HCT116 (cell line): ENCODE measurements at regions not wholly inside any gene's neighbourhood (a gene's known extent, or its start where the extent isn't known, plus 50 kb on each side); places are given as distances from the start of the nearest gene placed in this dataset.

Source experiments
- ATAC-seq: fragments of 200-7000 bp; cut with Tn5 transposase; 2 replicates; pipeline ENCODE4 v1.9.1; 2020; ENCODE audit warnings: mild to moderate bottlenecking, moderate library complexity
- BruUV-seq: library from RNA; stranded (reverse); fragments of 400-500 nt; replicated peaks from 2 replicates; lab custom pipeline; 2021; lab: Mats Ljungman, UMichigan
- CTCF ChIA-PET: fragments of 300-600 bp; sonication (Branson Sonifier 250); formaldehyde crosslinking; loops from one replicate; lab custom pipeline; 2021; ENCODE audit warnings: antibody characterized with exemption; lab: Charles Lee
- POLR2A ChIA-PET: fragments of 300-600, 350-600 bp; sonication (Branson Sonifier 250); formaldehyde crosslinking; loops from one replicate; lab custom pipeline; 2021; ENCODE audit warnings: antibody characterized with exemption; lab: Charles Lee
- RAD21 ChIA-PET, 2 experiments: fragments of 300-600 bp; sonication (Branson Sonifier 250); formaldehyde crosslinking; loops; one replicate each; lab custom pipeline; 2023; ENCODE audit warnings: low total read pairs in 2 of 2; ENCODE audit not compliant: uncharacterized antibody in 2 of 2, unreplicated experiment in 2 of 2, low non-redundant PET in 1 of 2; lab: Charles Lee
- DNase-seq: peaks from one replicate; pipeline ENCODE4 v3.0.0-alpha.2; 2010; ENCODE audit warnings: low read depth, low spot score
- H2AFZ ChIP-seq: fragments of 200-600 bp; shearing (Covaris generic), sonication (generic); 2 replicates; pipeline ENCODE4 v1.6.1; 2017; ENCODE audit warnings: low read depth, mixed run types, mixed read lengths, antibody characterized with exemption, low read length; ENCODE audit not compliant: poor library complexity, severe bottlenecking
- H3K27ac ChIP-seq: 2 replicates; pipeline ENCODE4 v1.5.1; 2012; ENCODE audit warnings: low read depth, low read length
- H3K27me3 ChIP-seq: fragments of 200-600 bp; sonication (generic); 2 replicates; pipeline ENCODE4 v1.6.1; 2016; ENCODE audit warnings: mixed run types, low read length, mixed read lengths; ENCODE audit not compliant: insufficient read depth
- H3K36me3 ChIP-seq, 2 experiments: fragments of 200-500 bp in 1 of 2; fragments of 200-600 bp in 1 of 2; sonication (Bioruptor generic) in 1 of 2; sonication (generic) in 1 of 2; 2 replicates each; pipeline versions ENCODE4 v1.5.1 to v1.6.1; 2014 to 2016; ENCODE audit warnings: low read length in 2 of 2, inconsistent platforms in 1 of 2, mixed read lengths in 1 of 2, mixed run types in 1 of 2; ENCODE audit not compliant: insufficient read depth in 2 of 2, control insufficient read depth in 1 of 2
- H3K4me1 ChIP-seq, 2 experiments: fragments of 200-600 bp in 1 of 2; sonication (generic) in 1 of 2; 2 replicates each; pipeline versions ENCODE4 v1.5.1 to v1.6.1; 2012 to 2017; ENCODE audit warnings: low read length in 2 of 2, inconsistent platforms in 1 of 2, mild to moderate bottlenecking in 1 of 2, mixed read lengths in 1 of 2, mixed run types in 1 of 2, moderate library complexity in 1 of 2; ENCODE audit not compliant: insufficient read depth in 2 of 2, control insufficient read depth in 1 of 2
- H3K4me2 ChIP-seq: fragments of 200-600 bp; sonication (generic); 2 replicates; pipeline ENCODE4 v1.6.1; 2017; ENCODE audit warnings: mixed run types, low read length, mixed read lengths
- H3K4me3 ChIP-seq, 2 experiments: fragments of 200-600 bp in 1 of 2; sonication (generic) in 1 of 2; replicated peaks in 1 of 2; 2 replicates each; pipeline ENCODE4 v1.5.1; 2011 to 2016; ENCODE audit warnings: low read length in 2 of 2, control low read depth in 1 of 2, low read depth in 1 of 2, mild to moderate bottlenecking in 1 of 2, mixed read lengths in 1 of 2, mixed run types in 1 of 2
- H3K79me2 ChIP-seq: fragments of 200-600 bp; sonication (generic); 2 replicates; pipeline ENCODE4 v1.6.1; 2017; ENCODE audit warnings: mild to moderate bottlenecking, mixed run types, low read length, moderate library complexity, mixed read lengths; ENCODE audit not compliant: insufficient read depth
- H3K9ac ChIP-seq: fragments of 200-600 bp; sonication (generic); 2 replicates; pipeline ENCODE4 v1.6.1; 2016; ENCODE audit warnings: low read length, mixed read lengths
- H3K9me2 ChIP-seq: fragments of 200-600 bp; sonication (generic), shearing (Covaris generic); 2 replicates; pipeline ENCODE4 v1.6.1; 2017; ENCODE audit warnings: mixed run types, mild to moderate bottlenecking, moderate library complexity; ENCODE audit not compliant: insufficient read depth
- H3K9me3 ChIP-seq, 2 experiments: fragments of 200-500 bp in 1 of 2; fragments of 200-600 bp in 1 of 2; sonication (Bioruptor generic) in 1 of 2; sonication (generic) in 1 of 2; 2 replicates each; pipeline ENCODE4 v1.6.1; 2014 to 2017; ENCODE audit warnings: low read length in 2 of 2, mixed read lengths in 2 of 2, inconsistent platforms in 1 of 2, low read depth in 1 of 2, mild to moderate bottlenecking in 1 of 2, mixed run types in 1 of 2, moderate library complexity in 1 of 2; ENCODE audit not compliant: control insufficient read depth in 1 of 2, insufficient read depth in 1 of 2
- H4K20me1 ChIP-seq: fragments of 200-600 bp; sonication (generic), shearing (Covaris generic); 2 replicates; pipeline ENCODE4 v1.6.1; 2017; ENCODE audit warnings: mixed run types, mild to moderate bottlenecking, moderate library complexity; ENCODE audit not compliant: insufficient read depth
- CBX3 ChIP-seq: IDR thresholded peaks from 2 replicates; pipeline ENCODE4 v1.6.1; 2012; ENCODE audit warnings: low read depth
- CEBPB ChIP-seq: IDR thresholded peaks from 2 replicates; pipeline ENCODE4 v1.6.1; 2012; ENCODE audit warnings: low read depth
- CTCF ChIP-seq, 3 experiments: fragments of 200-600 bp in 1 of 3; sonication (generic) in 1 of 3; IDR thresholded peaks in 2 of 3; conservative IDR thresholded peaks in 1 of 3; 2 replicates each; pipeline ENCODE4 v1.5.1; 2012 to 2017; ENCODE audit warnings: low read depth in 2 of 3, low read length in 2 of 3, antibody characterized with exemption in 1 of 3, borderline replicate concordance in 1 of 3, control low read depth in 1 of 3, mild to moderate bottlenecking in 1 of 3, mixed read lengths in 1 of 3, mixed run types in 1 of 3, moderate library complexity in 1 of 3; ENCODE audit not compliant: insufficient read depth in 1 of 3
- EGR1 ChIP-seq: IDR thresholded peaks from 2 replicates; pipeline ENCODE4 v1.6.1; 2012; ENCODE audit warnings: low read depth
- ELF1 ChIP-seq: IDR thresholded peaks from 2 replicates; pipeline ENCODE4 v1.6.1; 2012; ENCODE audit warnings: low read depth, borderline replicate concordance
- EZH2 ChIP-seq: fragments of 200-600 bp; sonication (generic); IDR thresholded peaks from 2 replicates; pipeline ENCODE4 v1.6.1; 2017; ENCODE audit warnings: antibody characterized with exemption, mixed run types
- EZH2phosphoT487 ChIP-seq: fragments of 200-600 bp; IDR thresholded peaks from 2 replicates; pipeline ENCODE4 v1.6.1; 2018; ENCODE audit warnings: antibody characterized with exemption, borderline replicate concordance
- FOSL1 ChIP-seq: IDR thresholded peaks from 2 replicates; pipeline ENCODE4 v1.6.1; 2012; ENCODE audit warnings: low read depth
- JUND ChIP-seq: IDR thresholded peaks from 2 replicates; pipeline ENCODE4 v1.6.1; 2012
- MAX ChIP-seq: IDR thresholded peaks from 2 replicates; pipeline ENCODE4 v1.6.1; 2012
- POLR2A ChIP-seq: IDR thresholded peaks from 2 replicates; pipeline ENCODE4 v1.7.0; 2011; ENCODE audit warnings: borderline replicate concordance; ENCODE audit not compliant: insufficient read depth, insufficient read length; ENCODE audit errors: extremely low read depth
- POLR2AphosphoS5 ChIP-seq: IDR thresholded peaks from 2 replicates; pipeline ENCODE4 v1.6.1; 2011; ENCODE audit warnings: mild to moderate bottlenecking, low read depth, low read length, moderate library complexity
- RAD21 ChIP-seq: IDR thresholded peaks from 2 replicates; pipeline ENCODE4 v1.6.1; 2012; ENCODE audit warnings: low read depth, mild to moderate bottlenecking
- REST ChIP-seq: IDR thresholded peaks from 2 replicates; pipeline ENCODE4 v1.6.1; 2012; ENCODE audit warnings: low read depth
- TCF7L2 ChIP-seq: IDR thresholded peaks from 2 replicates; pipeline ENCODE4 v1.7.0; 2011; ENCODE audit warnings: borderline replicate concordance, inconsistent platforms; ENCODE audit not compliant: insufficient read depth, insufficient read length; ENCODE audit errors: extremely low read depth
- ZFX ChIP-seq: fragments of 450-650 bp; IDR thresholded peaks from 2 replicates; pipeline ENCODE4 v1.6.1; 2017
- ZNF274 ChIP-seq: fragments of 200-500 bp; sonication (Bioruptor generic); IDR thresholded peaks from 2 replicates; pipeline ENCODE4 v1.6.1; 2014; ENCODE audit warnings: mild to moderate bottlenecking, low read depth, low read length, inconsistent platforms
- intact Hi-C: fragments of 100-400 bp; cut with micrococcal nuclease; formaldehyde crosslinking; loops from 2 replicates; pipeline ENCODE4 v1.10.0; 2022
- TF ChIP-seq, protein P1 (sequence below): IDR thresholded peaks from 2 replicates; pipeline ENCODE4 v1.6.1; 2012

GRCh38 chr13:57075588-57075987, 65.1 kb upstream of the PRR20A start:
- Histone ChIP-seq H3K4me1 (no peaks in the 10 kb centered on the region), H3K9ac (no peak overlapping the region), H3K9me2 (no peaks in the 10 kb centered on the region), H3K27me3 (no peaks in the 10 kb centered on the region), H3K27ac (no peak overlapping the region), H3K9me3 (peaks cover 3 to 6% of the 10 kb centered on the region in 2 experiments; a peak in 2 of 4 replicates), H2AFZ (no peak overlapping the region), H4K20me1 (no peaks in the 10 kb centered on the region), H3K4me3 (no peak overlapping the region), H3K4me2 (no peak overlapping the region), H3K79me2 (no peaks in the 10 kb centered on the region), H3K36me3 (no peaks in the 10 kb centered on the region)
- RAD21 ChIA-PET, result no interaction called here
- no TSS peak for BruUV-seq
- POLR2A ChIA-PET, result no interaction called here
- DNase-seq (no peak), ATAC-seq (no peak)
- intact Hi-C loops, result no loop called here
- TF ChIP-seq POLR2A (no peak), EZH2 (no peak), ZNF274 (no peak), POLR2AphosphoS5 (no peak), CTCF (IDR thresholded peaks at IDR 0.05 in 2 of 3, conservative IDR thresholded peaks at IDR 0.05 in 1 of 3; ENCODE audit: borderline replicate concordance in 1 of 3, insufficient read depth in 1 of 3, low read depth in 2 of 3, low read length in 2 of 3) (no peak), CBX3 (no peak), ELF1 (no peak), JUND (no peak)
- TF ChIP-seq, protein P1, sequence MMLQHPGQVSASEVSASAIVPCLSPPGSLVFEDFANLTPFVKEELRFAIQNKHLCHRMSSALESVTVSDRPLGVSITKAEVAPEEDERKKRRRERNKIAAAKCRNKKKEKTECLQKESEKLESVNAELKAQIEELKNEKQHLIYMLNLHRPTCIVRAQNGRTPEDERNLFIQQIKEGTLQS, result no peak
- CTCF ChIA-PET, result no interaction called here

GRCh38 chr13:57087006-57087405, 53.7 kb upstream of the PRR20A start:
- POLR2A ChIA-PET, result no interaction called here
- intact Hi-C loops, result no loop called here
- CTCF ChIA-PET, result no interaction called here
- Histone ChIP-seq H3K9me2 (no peaks in the 10 kb centered on the region), H3K4me3 (no peak overlapping the region), H3K79me2 (no peaks in the 10 kb centered on the region), H3K9me3 (peaks cover 12 to 13% of the 10 kb centered on the region in 2 experiments; a peak in 3 of 4 replicates), H3K36me3 (no peaks in the 10 kb centered on the region), H3K27me3 (no peaks in the 10 kb centered on the region), H4K20me1 (no peaks in the 10 kb centered on the region), H3K9ac (no peak overlapping the region), H3K4me2 (no peak overlapping the region), H3K4me1 (no peaks in the 10 kb centered on the region), H3K27ac (no peak overlapping the region), H2AFZ (no peak overlapping the region)
- no peak for DNase-seq
- RAD21 ChIA-PET, result no interaction called here
- BruUV-seq, result no TSS peak
- ATAC-seq, result no peak
- TF ChIP-seq EGR1, result no peak
- TF ChIP-seq ZFX, result no peak
- no peak for TF ChIP-seq FOSL1
- TF ChIP-seq EZH2phosphoT487, result no peak
- no peak for TF ChIP-seq MAX
- TF ChIP-seq CBX3, result no peak
- no peak for TF ChIP-seq RAD21
- no peak for TF ChIP-seq ELF1
- no peak for TF ChIP-seq TCF7L2
- no peak for TF ChIP-seq CEBPB
- no peak for TF ChIP-seq EZH2
- no peak for TF ChIP-seq REST
